DOHH2 (cell line): ENCODE measurements at regions not wholly inside any gene's neighbourhood (a gene's known extent, or its start where the extent isn't known, plus 50 kb on each side); places are given as distances from the start of the nearest gene placed in this dataset.
"Not testable (repeated sequence)": the region's sequence is repeated elsewhere in the genome, so short reads cannot be mapped to it uniquely, and the experiment has no call there.

Experiments
- H3F3A ChIP-seq: fragments of 200-600 bp; sonication (generic), shearing (Covaris generic); 2 replicates; pipeline ENCODE4 v1.6.0; 2016; ENCODE audit warnings: antibody characterized with exemption, mild to moderate bottlenecking; ENCODE audit not compliant: control insufficient read depth, insufficient read depth
- H3K27ac ChIP-seq: fragments of 200-600 bp; sonication (generic); 2 replicates; pipeline ENCODE4 v1.5.1; 2014; ENCODE audit warnings: low read depth, mild to moderate bottlenecking, low read length, moderate library complexity
- H3K27me3 ChIP-seq: fragments of 200-600 bp; sonication (generic); 2 replicates; pipeline ENCODE4 v1.6.1; 2014; ENCODE audit warnings: mild to moderate bottlenecking, low read length, mixed read lengths; ENCODE audit not compliant: control insufficient read depth
- H3K36me3 ChIP-seq: fragments of 200-600 bp; sonication (generic); 2 replicates; pipeline ENCODE4 v1.6.1; 2014; ENCODE audit warnings: mild to moderate bottlenecking, low read length, moderate library complexity, mixed read lengths; ENCODE audit not compliant: control insufficient read depth
- H3K4me1 ChIP-seq: fragments of 200-600 bp; sonication (generic); 2 replicates; pipeline ENCODE4 v1.6.1; 2014; ENCODE audit warnings: mild to moderate bottlenecking, low read length, mixed read lengths; ENCODE audit not compliant: control insufficient read depth
- H3K4me2 ChIP-seq: fragments of 200-600 bp; sonication (generic); 2 replicates; pipeline ENCODE4 v1.6.0; 2014; ENCODE audit warnings: mild to moderate bottlenecking, low read length, moderate library complexity
- H3K4me3 ChIP-seq: fragments of 200-600 bp; sonication (generic); 2 replicates; pipeline ENCODE4 v1.5.1; 2014; ENCODE audit warnings: mild to moderate bottlenecking, low read length, mixed read lengths
- H3K79me2 ChIP-seq: fragments of 200-600 bp; sonication (generic); 2 replicates; pipeline ENCODE4 v1.6.1; 2014; ENCODE audit warnings: mild to moderate bottlenecking, low read length, mixed read lengths; ENCODE audit not compliant: control insufficient read depth
- H3K9me2 ChIP-seq: fragments of 200-600 bp; sonication (generic); replicated peaks from 2 replicates; pipeline ENCODE4 v1.6.1; 2014; ENCODE audit warnings: mild to moderate bottlenecking, low read length, mixed read lengths; ENCODE audit not compliant: control insufficient read depth
- H3K9me3 ChIP-seq: fragments of 200-600 bp; sonication (generic); 2 replicates; pipeline ENCODE4 v1.6.1; 2014; ENCODE audit warnings: antibody characterized with exemption, low read length, mixed read lengths; ENCODE audit not compliant: control insufficient read depth, insufficient read depth
- H4K20me1 ChIP-seq: fragments of 200-600 bp; sonication (generic); 2 replicates; pipeline ENCODE4 v1.6.0; 2014; ENCODE audit warnings: low read depth, mild to moderate bottlenecking, antibody characterized with exemption, low read length, moderate library complexity; ENCODE audit not compliant: control insufficient read depth, insufficient read depth
- CTCF ChIP-seq: fragments of 200-600 bp; sonication (generic); IDR thresholded peaks from one replicate; pipeline ENCODE4 v1.5.1; 2014; ENCODE audit warnings: antibody characterized with exemption, mild to moderate bottlenecking, low read depth, low read length; ENCODE audit not compliant: poor library complexity, severe bottlenecking
- EZH2phosphoT487 ChIP-seq: fragments of 200-600 bp; sonication (generic); IDR thresholded peaks from 2 replicates; pipeline ENCODE4 v1.6.1; 2017; ENCODE audit warnings: borderline replicate concordance, mild to moderate bottlenecking, antibody characterized with exemption, low read length, moderate library complexity, mixed read lengths

GRCh38 chr5:130868186-130868840, 296.7 kb downstream of the HINT1 start:
- Histone ChIP-seq H3K4me1 (no peaks in the 10 kb centered on the region), H3K4me3 (no peak overlapping the region), H3K79me2 (no peaks in the 10 kb centered on the region), H3K9me2 (no peaks in the 10 kb centered on the region), H3K36me3 (no peaks in the 10 kb centered on the region), H3K9me3 (no peaks in the 10 kb centered on the region), H4K20me1 (no peaks in the 10 kb centered on the region), H3K27ac (no peak overlapping the region), H3F3A (no peaks in the 10 kb centered on the region), H3K4me2 (no peak overlapping the region), H3K27me3 (peaks cover 3% of the 10 kb centered on the region; the same call in 1 of the 2 replicates)
- TF ChIP-seq CTCF (no peak), EZH2phosphoT487 (no peak)

GRCh38 chr5:130845049-130845765, 319.8 kb downstream of the HINT1 start:
- Histone ChIP-seq H3K36me3 (no peaks in the 10 kb centered on the region), H3K27ac (no peak overlapping the region), H4K20me1 (no peaks in the 10 kb centered on the region), H3K27me3 (no peaks in the 10 kb centered on the region), H3K79me2 (no peaks in the 10 kb centered on the region), H3K4me2 (no peak overlapping the region), H3K4me1 (no peaks in the 10 kb centered on the region), H3F3A (no peaks in the 10 kb centered on the region), H3K9me3 (no peaks in the 10 kb centered on the region), H3K9me2 (no peaks in the 10 kb centered on the region), H3K4me3 (no peak overlapping the region)
- TF ChIP-seq EZH2phosphoT487 (no peak), CTCF (no peak)

GRCh38 chr5:130836729-130837649, 328.1 kb downstream of the HINT1 start:
- Histone ChIP-seq H3K27me3 (no peaks in the 10 kb centered on the region), H3K9me3 (no peaks in the 10 kb centered on the region), H3K9me2 (no peaks in the 10 kb centered on the region; the same call in 1 of the 2 replicates), H3K4me3 (no peak overlapping the region), H3K79me2 (no peaks in the 10 kb centered on the region), H4K20me1 (no peaks in the 10 kb centered on the region), H3K4me1 (no peaks in the 10 kb centered on the region), H3K4me2 (no peak overlapping the region), H3K36me3 (no peaks in the 10 kb centered on the region), H3F3A (no peaks in the 10 kb centered on the region), H3K27ac (no peak overlapping the region)
- TF ChIP-seq EZH2phosphoT487 (no peak), CTCF (no peak)

- H3K4me3 ChIP-seq, H3K4me2 ChIP-seq, H3K9me3 ChIP-seq, H3K27me3 ChIP-seq, H4K20me1 ChIP-seq, H3K27ac ChIP-seq, H3K4me1 ChIP-seq, H3K36me3 ChIP-seq, H3F3A ChIP-seq, H3K9me2 ChIP-seq, H3K79me2 ChIP-seq: not testable (repeated sequence)
Observed at GRCh38 chr5:130817598-130818384, 347.3 kb downstream of the HINT1 start.
